ENCODE measurements at regions not wholly inside any gene's neighbourhood (a gene's known extent, or its start where the extent isn't known, plus 50 kb on each side); places are given as distances from the start of the nearest gene placed in this dataset.

DNA sequence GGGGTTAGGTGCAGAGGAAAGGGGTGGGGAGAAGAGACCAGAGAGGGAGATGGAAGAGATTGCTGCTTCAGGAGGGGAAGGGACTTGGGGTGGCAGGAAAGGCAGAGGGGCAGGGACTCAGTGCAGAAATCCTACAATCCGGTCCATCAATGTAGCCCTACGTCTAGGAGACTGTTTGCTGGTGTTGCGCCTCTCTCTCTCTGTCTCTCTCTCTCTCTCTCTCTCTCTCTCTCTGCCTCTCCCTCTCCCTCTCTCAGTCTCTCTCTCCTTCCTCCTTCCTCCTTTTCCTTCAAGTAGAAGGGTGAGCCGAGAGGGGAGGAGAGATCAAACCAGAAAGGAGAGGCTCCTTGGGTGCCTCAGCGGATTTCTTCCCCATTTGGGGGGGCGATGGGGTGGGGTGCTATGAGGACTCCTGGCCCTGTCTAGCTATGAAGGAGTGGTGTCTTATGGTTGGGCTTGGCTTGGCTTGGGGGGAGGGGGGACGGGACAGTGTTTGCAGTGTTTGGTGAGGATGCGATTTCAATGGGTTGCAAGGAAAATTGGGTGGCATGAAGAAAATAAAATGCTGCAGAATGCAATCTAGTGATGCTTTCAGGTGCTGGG is 181.2 kb downstream of the TBXT start:
- no peak for FAIRE-seq
- H3K27me3 ChIP-seq (ENCODE audit: insufficient read depth, low read length): peaks cover 51% of the 10 kb centered on the region
- H3K9me3 ChIP-seq (ENCODE audit: insufficient read depth, low read depth, low read length): no peaks in the 10 kb centered on the region

DNA sequence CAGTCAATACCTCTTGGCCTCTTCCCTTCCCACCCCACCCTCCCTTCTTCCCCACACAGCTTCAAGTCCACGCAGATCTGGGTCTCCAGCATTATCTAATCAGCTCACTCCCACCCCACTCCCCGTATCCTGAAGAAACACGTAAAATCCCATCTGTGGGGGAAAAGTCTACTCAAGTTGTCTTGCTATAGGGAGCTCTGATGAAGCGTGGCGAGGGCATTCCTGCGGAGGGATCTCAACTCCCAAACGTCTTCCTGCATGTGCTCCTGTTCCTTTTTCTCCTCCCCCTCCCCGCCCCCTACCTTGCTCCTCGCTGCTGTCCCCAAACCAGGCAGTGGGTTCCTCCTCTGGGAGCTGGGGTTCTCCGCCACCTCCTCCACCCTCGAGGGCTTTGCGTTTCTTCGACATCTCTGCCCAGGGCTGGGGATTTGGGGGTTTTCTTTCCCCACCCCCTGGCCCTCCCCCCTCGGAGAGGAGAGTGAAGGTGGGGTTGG is 181.8 kb downstream of the TBXT start:
- Histone ChIP-seq H3K4me3 (ENCODE audit: insufficient read depth, low read depth, low read length) (no peak overlapping the region), H3K27ac (ENCODE audit: low read depth, low read length) (no peak overlapping the region), H2AFZ (ENCODE audit: low read depth, low read length) (no peak overlapping the region), H3K9ac (ENCODE audit: low read length) (no peak overlapping the region), H3K79me2 (ENCODE audit: insufficient read depth, low read length) (no peaks in the 10 kb centered on the region), H3K4me1 (ENCODE audit: insufficient read depth, low read length) (peaks cover 20% of the 10 kb centered on the region), H3K4me2 (ENCODE audit: low read length) (no peak overlapping the region), H3K9me3 (ENCODE audit: insufficient read depth, low read depth, low read length) (no peaks in the 10 kb centered on the region), H3K27me3 (ENCODE audit: insufficient read depth, low read length) (peaks cover 51% of the 10 kb centered on the region), H3K36me3 (ENCODE audit: insufficient read depth, low read length) (no peaks in the 10 kb centered on the region), H4K20me1 (ENCODE audit: insufficient read depth, low read length) (no peaks in the 10 kb centered on the region)
- no peak for FAIRE-seq
- DNase-seq (ENCODE audit: low read depth): no peak
- H3K4me3 Mint-ChIP-seq (ENCODE audit: unreplicated experiment): no peak overlapping the region
- no peak overlapping the region for H3K27ac Mint-ChIP-seq (ENCODE audit: unreplicated experiment)
- no peak for TF ChIP-seq EZH2 (IDR thresholded peaks at IDR 0.05; ENCODE audit: insufficient read depth, low read length)
- TF ChIP-seq, protein P1, sequence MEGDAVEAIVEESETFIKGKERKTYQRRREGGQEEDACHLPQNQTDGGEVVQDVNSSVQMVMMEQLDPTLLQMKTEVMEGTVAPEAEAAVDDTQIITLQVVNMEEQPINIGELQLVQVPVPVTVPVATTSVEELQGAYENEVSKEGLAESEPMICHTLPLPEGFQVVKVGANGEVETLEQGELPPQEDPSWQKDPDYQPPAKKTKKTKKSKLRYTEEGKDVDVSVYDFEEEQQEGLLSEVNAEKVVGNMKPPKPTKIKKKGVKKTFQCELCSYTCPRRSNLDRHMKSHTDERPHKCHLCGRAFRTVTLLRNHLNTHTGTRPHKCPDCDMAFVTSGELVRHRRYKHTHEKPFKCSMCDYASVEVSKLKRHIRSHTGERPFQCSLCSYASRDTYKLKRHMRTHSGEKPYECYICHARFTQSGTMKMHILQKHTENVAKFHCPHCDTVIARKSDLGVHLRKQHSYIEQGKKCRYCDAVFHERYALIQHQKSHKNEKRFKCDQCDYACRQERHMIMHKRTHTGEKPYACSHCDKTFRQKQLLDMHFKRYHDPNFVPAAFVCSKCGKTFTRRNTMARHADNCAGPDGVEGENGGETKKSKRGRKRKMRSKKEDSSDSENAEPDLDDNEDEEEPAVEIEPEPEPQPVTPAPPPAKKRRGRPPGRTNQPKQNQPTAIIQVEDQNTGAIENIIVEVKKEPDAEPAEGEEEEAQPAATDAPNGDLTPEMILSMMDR (IDR thresholded peaks at IDR 0.05; ENCODE audit: insufficient read depth, low read depth, low read length): no peak
- peaks cover 8% of the 10 kb centered on the region for H3K4me1 Mint-ChIP-seq (ENCODE audit: low read depth, unreplicated experiment)
- H3K27me3 Mint-ChIP-seq (ENCODE audit: low read depth, unreplicated experiment): peaks cover 77% of the 10 kb centered on the region
- no peaks in the 10 kb centered on the region for H3K36me3 Mint-ChIP-seq (ENCODE audit: low read depth, unreplicated experiment)
- peaks cover 1% of the 10 kb centered on the region for H3K9me3 Mint-ChIP-seq (ENCODE audit: unreplicated experiment)

More for the DNA sequence above, 181.2 kb downstream of the TBXT start:
- no peaks in the 10 kb centered on the region for H3K36me3 Mint-ChIP-seq (ENCODE audit: low read depth, unreplicated experiment)
- H3K27me3 Mint-ChIP-seq (ENCODE audit: low read depth, unreplicated experiment): peaks cover 78% of the 10 kb centered on the region
- H3K36me3 ChIP-seq (ENCODE audit: insufficient read depth, low read length): no peaks in the 10 kb centered on the region
- peak overlapping the region; percentile 70 for H3K4me3 ChIP-seq (ENCODE audit: insufficient read depth, low read depth, low read length)
- H3K4me1 Mint-ChIP-seq (ENCODE audit: low read depth, unreplicated experiment): peaks cover 8% of the 10 kb centered on the region
- TF ChIP-seq, protein P1 (IDR thresholded peaks at IDR 0.05; ENCODE audit: insufficient read depth, low read depth, low read length): no peak
- peak; percentile 31 for TF ChIP-seq EZH2 (IDR thresholded peaks at IDR 0.05; ENCODE audit: insufficient read depth, low read length)
- peaks cover 20% of the 10 kb centered on the region for H3K4me1 ChIP-seq (ENCODE audit: insufficient read depth, low read length)
- peaks cover 1% of the 10 kb centered on the region for H3K9me3 Mint-ChIP-seq (ENCODE audit: unreplicated experiment)
- H3K79me2 ChIP-seq (ENCODE audit: insufficient read depth, low read length): no peaks in the 10 kb centered on the region
- no peak overlapping the region for H3K27ac ChIP-seq (ENCODE audit: low read depth, low read length)
- no peak for DNase-seq (ENCODE audit: low read depth)
- peak overlapping the region; percentile 79 for H3K4me3 Mint-ChIP-seq (ENCODE audit: unreplicated experiment)
- H3K27ac Mint-ChIP-seq (ENCODE audit: unreplicated experiment): no peak overlapping the region
- peak overlapping the region; percentile 73 for H3K9ac ChIP-seq (ENCODE audit: low read length)
- no peaks in the 10 kb centered on the region for H4K20me1 ChIP-seq (ENCODE audit: insufficient read depth, low read length)
- H3K4me2 ChIP-seq (ENCODE audit: low read length): peak overlapping the region; percentile 98
- no peak overlapping the region for H2AFZ ChIP-seq (ENCODE audit: low read depth, low read length)

DNA sequence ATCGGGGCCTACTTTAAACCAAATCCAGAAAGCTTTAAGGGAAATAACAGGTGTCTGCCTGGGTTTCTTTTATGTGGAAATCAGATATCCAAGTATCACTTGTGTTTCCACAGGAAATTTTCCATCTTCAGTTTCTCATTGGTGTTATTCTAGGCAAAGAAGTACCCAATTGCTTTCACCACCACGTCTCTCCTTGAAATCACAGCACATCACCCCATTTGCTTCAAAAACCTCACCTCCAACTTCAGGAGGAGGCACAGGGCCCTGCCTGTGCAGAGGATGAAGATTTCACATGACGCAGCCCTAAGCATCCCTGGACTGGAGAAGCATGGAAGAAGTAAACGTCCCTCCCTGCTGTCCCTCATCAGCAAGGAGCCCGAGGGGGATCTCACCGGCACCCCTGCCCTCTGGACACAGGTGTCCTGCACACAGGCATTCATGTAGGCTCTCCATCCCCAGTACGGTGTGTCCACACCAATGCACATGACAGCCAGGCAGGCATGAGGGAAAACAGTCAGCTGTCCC is 182.3 kb downstream of the TBXT start:
- TF ChIP-seq EZH2 (IDR thresholded peaks at IDR 0.05; ENCODE audit: insufficient read depth, low read length): no peak
- TF ChIP-seq, protein P1 (IDR thresholded peaks at IDR 0.05; ENCODE audit: insufficient read depth, low read depth, low read length): no peak

More for the DNA sequence above, 182.3 kb downstream of the TBXT start:
- H3K27ac Mint-ChIP-seq (ENCODE audit: unreplicated experiment): no peak overlapping the region
- H3K27ac ChIP-seq (ENCODE audit: low read depth, low read length): no peak overlapping the region
- H3K36me3 Mint-ChIP-seq (ENCODE audit: low read depth, unreplicated experiment): no peaks in the 10 kb centered on the region
- H3K4me2 ChIP-seq (ENCODE audit: low read length): no peak overlapping the region
- no peaks in the 10 kb centered on the region for H3K9me3 ChIP-seq (ENCODE audit: insufficient read depth, low read depth, low read length)
- H3K27me3 ChIP-seq (ENCODE audit: insufficient read depth, low read length): peaks cover 45% of the 10 kb centered on the region
- H3K4me1 Mint-ChIP-seq (ENCODE audit: low read depth, unreplicated experiment): peaks cover 8% of the 10 kb centered on the region
- no peaks in the 10 kb centered on the region for H3K36me3 ChIP-seq (ENCODE audit: insufficient read depth, low read length)
- no peak for FAIRE-seq
- no peak for DNase-seq (ENCODE audit: low read depth)
- peaks cover 2% of the 10 kb centered on the region for H3K9me3 Mint-ChIP-seq (ENCODE audit: unreplicated experiment)
- H4K20me1 ChIP-seq (ENCODE audit: insufficient read depth, low read length): no peaks in the 10 kb centered on the region
- H3K79me2 ChIP-seq (ENCODE audit: insufficient read depth, low read length): no peaks in the 10 kb centered on the region
- peaks cover 76% of the 10 kb centered on the region for H3K27me3 Mint-ChIP-seq (ENCODE audit: low read depth, unreplicated experiment)
- H3K4me1 ChIP-seq (ENCODE audit: insufficient read depth, low read length): peaks cover 20% of the 10 kb centered on the region
- H3K4me3 Mint-ChIP-seq (ENCODE audit: unreplicated experiment): no peak overlapping the region
- no peak overlapping the region for H3K4me3 ChIP-seq (ENCODE audit: insufficient read depth, low read depth, low read length)
- no peak overlapping the region for H3K9ac ChIP-seq (ENCODE audit: low read length)
- H2AFZ ChIP-seq (ENCODE audit: low read depth, low read length): no peak overlapping the region
